HG03442 (cell line): ENCODE measurements at regions not wholly inside any gene's neighbourhood (a gene's known extent, or its start where the extent isn't known, plus 50 kb on each side); places are given as distances from the start of the nearest gene placed in this dataset.

Experiments used
- ATAC-seq: cut with Tn5 transposase; IDR thresholded peaks from one replicate; pipeline ENCODE4 v1.9.1; 2021; ENCODE audit warnings: mild to moderate bottlenecking, moderate library complexity; ENCODE audit not compliant: unreplicated experiment

GRCh38 chr16:65666132-65666941 lies 544.5 kb upstream of the CDH11 start:
- ATAC-seq, result no peak

DNA sequence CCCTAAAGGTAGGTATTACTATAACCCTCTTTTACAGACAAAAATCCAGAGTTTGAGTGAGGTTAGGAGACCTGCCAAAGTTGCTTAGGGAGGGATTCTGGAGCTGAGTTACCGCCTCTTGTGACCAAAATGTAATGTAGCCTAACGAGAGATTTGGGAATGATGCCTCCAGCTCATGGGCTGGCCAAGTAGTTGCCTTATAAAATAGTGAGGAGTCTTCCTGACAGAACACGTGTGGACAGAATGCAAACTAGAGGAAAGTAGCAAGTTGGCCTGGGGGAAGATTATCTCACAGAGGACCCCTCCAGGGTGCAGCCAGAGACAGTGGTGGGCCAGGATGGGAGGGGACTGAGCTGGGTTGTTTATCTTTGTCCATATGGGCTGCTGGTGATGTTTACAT lies 543.7 kb upstream of the CDH11 start:
- ATAC-seq, result no peak

DNA sequence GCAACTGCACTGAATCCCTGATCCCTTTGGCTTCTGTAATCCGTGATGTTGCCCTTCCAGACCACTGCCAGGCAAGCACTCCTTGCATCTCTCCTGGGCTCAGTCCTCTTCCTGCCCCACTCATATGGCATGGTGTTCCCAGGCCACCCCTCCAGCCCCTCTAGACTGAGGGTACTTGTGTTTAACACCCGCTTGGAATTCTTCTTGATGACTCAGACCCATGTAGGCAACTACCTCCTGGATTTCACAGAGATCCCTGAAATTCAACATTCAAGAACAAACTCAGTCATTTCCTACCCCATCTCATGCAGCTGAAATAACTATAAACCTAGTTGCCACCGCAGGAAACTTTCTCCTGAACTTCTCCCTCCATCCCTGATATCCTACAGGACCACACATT lies 541.9 kb upstream of the CDH11 start:
- no peak for ATAC-seq

GRCh38 chr16:65662256-65662655 lies 540.4 kb upstream of the CDH11 start:
- ATAC-seq, result no peak

DNA sequence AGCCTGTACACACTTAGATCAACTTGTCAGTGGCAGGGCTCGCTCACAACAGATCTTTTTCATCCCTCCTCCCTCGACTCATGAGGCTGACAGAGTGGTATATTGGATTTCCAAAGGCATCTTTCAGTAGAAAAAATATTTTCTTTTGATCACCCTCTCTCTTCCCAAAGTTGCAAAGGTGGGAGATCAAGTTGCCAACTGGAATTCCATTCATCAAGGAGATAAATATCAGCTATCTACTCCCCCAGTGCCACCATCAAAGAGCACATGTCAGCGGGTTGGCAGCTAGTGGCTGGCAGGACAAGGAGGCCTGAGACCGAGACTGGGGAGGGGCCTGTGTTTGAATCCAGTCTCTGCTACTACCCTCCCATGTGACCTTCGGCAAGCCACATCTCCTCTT lies 539.7 kb upstream of the CDH11 start:
- ATAC-seq, result no peak

DNA sequence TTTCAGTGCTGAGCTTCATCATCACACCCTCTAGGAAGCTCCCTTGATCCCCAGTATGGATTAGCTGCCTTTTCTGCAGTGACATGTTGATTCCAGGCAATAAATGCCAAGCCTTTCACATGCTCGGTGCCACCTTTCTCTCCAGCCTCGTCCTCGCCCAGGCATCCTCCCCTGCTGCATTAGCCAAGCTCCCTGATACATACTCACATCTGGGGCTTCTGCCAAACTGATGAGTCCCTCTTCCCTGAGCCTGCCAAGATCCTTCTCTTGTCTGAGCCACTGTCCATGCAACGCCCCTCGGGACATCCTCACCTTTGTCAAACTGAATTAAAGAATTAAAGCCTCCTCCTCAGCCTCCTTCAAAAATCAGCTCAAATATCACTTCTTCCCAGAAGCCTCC lies 538.5 kb upstream of the CDH11 start:
- ATAC-seq, result no peak

GRCh38 chr16:65659758-65660157 lies 537.9 kb upstream of the CDH11 start:
- ATAC-seq, result no peak

GRCh38 chr16:65658787-65659220 lies 536.9 kb upstream of the CDH11 start:
- no peak for ATAC-seq

- no peak for ATAC-seq
Measured at GRCh38 chr16:65658349-65658748, 536.5 kb upstream of the CDH11 start.

DNA sequence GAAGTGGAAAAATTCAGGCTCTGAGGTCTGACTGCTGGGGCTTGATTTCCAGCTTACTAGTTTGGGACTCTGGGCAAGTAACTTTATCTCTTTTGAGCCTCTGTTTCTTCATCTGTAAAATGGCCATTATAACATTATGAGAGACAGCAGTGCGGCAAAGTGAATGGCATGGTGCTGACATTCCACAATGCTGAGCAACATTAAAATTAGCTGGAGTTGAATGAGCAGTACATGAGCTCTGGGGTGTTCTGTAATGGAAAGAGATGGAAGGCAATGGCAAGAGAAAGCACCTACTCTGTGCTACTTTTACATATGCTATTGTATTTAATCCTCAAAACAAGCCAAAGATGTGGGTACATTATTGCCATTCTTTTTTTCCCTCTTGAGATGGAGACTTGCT lies 535.7 kb upstream of the CDH11 start:
- no peak for ATAC-seq

- no peak for ATAC-seq
Measured at GRCh38 chr16:65657071-65657494, 535.2 kb upstream of the CDH11 start.

DNA sequence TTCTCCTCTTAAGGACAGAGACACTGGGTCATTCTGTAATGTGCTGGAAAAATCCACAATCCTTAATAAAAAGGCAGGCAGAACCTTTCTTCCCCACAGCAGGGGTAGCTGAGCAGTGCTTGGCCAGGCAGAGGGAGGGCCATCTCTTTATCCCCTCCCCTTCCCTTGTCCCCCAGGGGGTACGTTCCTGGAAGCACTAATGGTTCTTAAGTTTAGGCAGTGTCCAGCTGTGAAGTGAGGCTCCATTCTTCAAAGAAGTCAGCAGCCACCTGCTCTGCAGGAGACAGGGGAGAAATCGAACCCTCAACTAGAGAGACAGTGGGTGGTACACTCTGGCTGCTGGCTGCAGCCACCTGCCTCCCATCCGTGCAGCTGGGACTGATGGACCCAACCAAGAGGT lies 533.9 kb upstream of the CDH11 start:
- no peak for ATAC-seq

GRCh38 chr16:65648101-65648500 lies 526.2 kb upstream of the CDH11 start:
- ATAC-seq, result no peak

- no peak for ATAC-seq
Measured at GRCh38 chr16:65644821-65645220, 523.0 kb upstream of the CDH11 start.

DNA sequence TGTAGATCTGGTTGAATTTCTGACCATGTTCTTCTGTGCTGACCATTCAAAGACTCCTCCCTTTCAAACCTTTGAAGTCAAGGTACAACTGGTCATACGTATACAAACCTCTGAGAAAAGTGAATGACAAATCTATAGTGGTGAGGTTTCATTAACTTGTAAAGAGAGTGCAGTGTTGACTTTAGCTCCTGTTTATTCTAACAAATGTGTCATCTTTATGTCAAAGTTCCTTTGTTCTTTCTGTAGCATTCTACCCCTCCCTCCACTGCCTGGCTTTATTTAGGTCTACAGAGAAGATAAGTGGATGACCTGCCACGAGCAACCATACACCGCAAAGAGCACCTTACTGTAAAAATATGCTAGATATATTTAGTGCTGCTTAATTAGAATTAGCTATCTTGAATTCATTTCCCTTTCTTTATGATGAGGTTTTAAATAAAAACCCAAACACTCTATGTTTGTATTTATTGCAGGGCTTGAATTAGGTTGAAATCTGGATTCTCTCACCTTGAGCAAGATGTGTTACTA lies 520.0 kb upstream of the CDH11 start:
- no peak for ATAC-seq

- no peak for ATAC-seq
Measured at GRCh38 chr16:65641049-65641761, 519.3 kb upstream of the CDH11 start.

GRCh38 chr16:65634833-65635232 lies 513.0 kb upstream of the CDH11 start:
- no peak for ATAC-seq

DNA sequence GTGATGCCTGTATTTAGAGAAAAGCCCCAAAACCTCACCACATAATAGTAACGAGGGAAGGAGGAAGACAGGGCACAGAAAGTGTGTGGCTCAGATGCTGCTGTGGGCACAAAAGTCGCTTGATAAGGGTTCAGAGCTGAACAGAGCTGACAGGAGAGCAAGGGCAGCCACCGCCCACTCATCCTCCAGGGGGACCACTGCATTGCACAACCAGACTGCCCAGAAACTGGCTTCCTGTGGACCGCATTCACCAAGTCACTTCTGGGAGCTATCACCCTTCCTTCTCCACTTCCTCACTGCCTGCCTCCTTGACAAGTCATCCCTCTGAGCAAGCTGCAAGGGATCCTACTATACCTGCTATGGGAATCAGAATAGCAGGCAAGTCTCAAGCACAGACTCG lies 512.4 kb upstream of the CDH11 start:
- ATAC-seq, result no peak

- no peak for ATAC-seq
Measured at GRCh38 chr16:65624666-65625065, 502.8 kb upstream of the CDH11 start.

GRCh38 chr16:65624229-65624628 lies 502.4 kb upstream of the CDH11 start:
- ATAC-seq, result no peak

- no peak for ATAC-seq
Measured at GRCh38 chr16:65622871-65623270, 501.0 kb upstream of the CDH11 start.

GRCh38 chr16:65622151-65622550 lies 500.3 kb upstream of the CDH11 start:
- ATAC-seq, result no peak
